GM12874 (cell line): ENCODE measurements at regions not wholly inside any gene's neighbourhood (a gene's known extent, or its start where the extent isn't known, plus 50 kb on each side); places are given as distances from the start of the nearest gene placed in this dataset.

Source experiments
- TF ChIP-seq, protein P1 (sequence below): IDR thresholded peaks from 2 replicates; pipeline ENCODE4 v1.5.1; 2011; ENCODE audit warnings: low read depth, mild to moderate bottlenecking, control low read depth, low read length, moderate library complexity; ENCODE audit not compliant: insufficient read depth

DNA sequence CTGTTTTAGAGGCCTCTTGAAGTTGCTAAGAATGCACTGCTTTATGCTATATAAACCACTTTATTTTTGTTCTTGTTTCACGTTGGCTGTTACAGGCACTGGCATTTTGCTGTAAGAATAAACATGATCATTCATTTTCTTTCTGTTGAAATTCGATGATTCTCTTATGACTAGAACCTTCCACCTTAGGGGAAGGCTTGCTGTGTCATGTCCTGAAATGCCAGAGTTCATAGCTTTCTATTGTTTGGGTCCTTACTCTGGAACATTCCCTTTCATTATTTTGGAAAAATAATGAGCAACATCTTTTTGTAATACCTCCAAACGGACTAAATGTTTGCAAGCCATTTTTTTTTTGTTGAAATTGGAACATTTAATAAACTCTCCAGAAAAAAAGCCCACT is 495.1 kb upstream of the POT1 start:
- TF ChIP-seq, protein P1, sequence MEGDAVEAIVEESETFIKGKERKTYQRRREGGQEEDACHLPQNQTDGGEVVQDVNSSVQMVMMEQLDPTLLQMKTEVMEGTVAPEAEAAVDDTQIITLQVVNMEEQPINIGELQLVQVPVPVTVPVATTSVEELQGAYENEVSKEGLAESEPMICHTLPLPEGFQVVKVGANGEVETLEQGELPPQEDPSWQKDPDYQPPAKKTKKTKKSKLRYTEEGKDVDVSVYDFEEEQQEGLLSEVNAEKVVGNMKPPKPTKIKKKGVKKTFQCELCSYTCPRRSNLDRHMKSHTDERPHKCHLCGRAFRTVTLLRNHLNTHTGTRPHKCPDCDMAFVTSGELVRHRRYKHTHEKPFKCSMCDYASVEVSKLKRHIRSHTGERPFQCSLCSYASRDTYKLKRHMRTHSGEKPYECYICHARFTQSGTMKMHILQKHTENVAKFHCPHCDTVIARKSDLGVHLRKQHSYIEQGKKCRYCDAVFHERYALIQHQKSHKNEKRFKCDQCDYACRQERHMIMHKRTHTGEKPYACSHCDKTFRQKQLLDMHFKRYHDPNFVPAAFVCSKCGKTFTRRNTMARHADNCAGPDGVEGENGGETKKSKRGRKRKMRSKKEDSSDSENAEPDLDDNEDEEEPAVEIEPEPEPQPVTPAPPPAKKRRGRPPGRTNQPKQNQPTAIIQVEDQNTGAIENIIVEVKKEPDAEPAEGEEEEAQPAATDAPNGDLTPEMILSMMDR, result no peak

DNA sequence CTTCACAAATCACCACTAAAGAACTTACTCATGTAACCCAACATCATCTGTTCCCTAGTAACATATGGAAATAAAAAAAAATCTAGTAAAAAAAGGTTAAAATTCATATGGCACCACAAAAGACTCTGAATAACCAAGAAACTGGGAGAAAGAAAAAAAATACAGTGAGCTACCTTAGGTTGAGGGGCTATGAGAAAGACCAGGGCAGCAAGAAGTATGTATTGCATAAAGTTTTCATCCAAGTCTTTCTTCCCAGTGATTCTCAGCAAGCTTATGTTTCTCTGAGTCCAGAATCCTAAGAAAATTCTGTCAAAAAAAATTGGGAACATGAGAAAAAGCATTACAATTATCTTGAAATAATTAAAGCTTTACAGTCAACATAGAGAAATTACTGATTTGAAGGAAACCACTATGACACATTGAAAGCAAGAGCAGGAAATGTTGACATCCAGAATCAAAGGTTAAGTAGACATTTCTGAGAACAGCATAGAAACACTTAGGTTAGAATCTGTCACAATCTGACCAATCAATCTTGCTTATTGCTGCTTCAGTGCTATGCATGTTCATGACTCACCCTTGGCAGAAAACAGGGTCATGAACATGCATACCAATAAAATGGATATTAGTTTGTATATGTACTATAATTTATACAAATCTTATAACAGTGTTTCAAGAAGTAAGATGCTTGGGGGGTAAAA is 494.0 kb upstream of the POT1 start:
- TF ChIP-seq, protein P1, result no peak

DNA sequence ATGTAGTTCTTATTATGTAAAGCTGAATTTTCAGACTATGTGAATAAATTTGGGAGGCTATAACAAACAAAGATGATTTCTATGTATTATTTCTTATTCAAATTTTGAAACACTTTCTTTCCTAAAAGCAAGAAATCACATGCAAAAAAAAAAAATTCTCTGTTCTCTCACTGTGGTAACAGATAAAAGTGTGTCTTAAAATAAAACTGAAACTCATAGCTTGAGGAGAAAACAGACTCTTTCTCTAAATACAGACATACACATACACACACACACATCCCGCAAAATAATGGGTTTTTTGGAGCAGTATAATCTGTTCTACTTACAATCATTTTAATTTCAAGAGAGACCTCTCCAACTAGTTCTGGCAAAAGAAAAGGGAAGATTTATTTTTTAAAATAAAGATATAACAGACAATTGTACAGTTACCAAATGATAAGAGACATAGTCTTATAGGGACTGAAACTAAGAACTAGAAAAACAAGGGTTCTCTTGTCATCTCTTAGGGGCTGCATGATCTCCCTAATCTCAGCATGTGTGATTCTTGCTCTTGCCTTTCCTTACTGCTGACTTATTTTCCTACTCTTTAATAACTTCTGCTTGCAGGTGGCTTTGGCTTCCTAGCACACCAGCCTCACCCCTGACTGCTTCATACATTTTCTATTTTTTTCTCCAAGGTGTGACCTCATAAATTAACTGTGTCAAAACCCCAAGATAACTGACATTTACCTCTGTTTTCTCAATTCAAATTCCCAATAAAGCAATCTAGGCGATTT is 483.5 kb upstream of the POT1 start:
- TF ChIP-seq, protein P1, result no peak

DNA sequence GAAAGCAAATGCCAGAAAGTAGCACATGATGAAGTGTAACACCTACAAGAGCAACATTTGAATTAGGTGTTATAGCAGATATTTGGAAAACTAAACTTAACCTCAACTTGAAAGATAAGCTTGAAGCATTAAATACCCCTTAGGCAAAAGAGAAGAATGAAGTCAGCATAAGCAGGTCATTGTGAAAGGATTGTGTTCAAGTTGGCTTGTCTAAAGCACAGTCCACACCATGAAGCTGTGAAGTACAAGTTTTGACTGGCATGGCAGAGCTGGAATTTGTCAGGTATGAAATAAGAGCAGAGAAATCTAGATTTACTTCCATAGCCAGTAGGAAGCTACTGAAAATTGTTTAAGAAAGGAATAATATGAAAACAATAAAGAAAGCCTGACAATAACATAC is 480.3 kb upstream of the POT1 start:
- TF ChIP-seq, protein P1, result no peak

DNA sequence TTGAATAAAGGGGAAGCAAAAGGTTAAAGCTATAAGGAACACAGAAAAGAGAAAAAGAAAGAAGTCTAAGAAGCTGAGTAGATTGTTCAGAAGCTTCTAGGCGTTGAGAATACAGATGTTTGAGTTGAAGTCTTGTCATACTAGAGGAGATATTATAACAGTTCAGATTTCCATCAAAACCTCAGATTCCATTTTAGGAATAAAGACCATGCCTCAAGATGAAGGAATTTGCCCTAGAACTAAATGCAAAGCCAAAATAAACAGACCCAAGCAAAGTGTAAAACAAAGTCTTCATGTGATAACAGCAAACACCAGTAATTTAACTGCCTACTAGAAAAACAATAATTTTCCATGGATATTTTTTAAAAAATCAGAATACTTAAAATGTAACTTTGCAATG is 476.5 kb upstream of the POT1 start:
- TF ChIP-seq, protein P1, result no peak

DNA sequence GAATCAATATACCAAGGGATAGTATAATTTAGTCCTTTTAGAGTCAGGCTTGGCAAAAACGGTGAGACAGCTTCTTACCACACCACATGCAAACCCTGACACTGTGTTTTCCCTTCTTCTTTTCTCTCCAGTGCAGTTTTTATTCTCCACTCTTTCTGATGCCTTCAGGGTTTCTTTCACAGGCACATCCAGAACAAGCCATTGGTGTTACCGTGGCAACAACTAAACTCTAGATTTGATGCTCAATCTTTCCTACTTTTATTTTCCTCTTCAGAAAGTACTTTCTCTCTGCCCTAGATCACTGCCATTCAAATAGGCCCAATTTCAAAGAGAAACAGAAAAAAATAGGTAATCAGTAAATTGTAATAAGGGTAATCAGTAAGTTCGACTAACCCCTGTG is 469.8 kb upstream of the POT1 start:
- TF ChIP-seq, protein P1, result no peak

DNA sequence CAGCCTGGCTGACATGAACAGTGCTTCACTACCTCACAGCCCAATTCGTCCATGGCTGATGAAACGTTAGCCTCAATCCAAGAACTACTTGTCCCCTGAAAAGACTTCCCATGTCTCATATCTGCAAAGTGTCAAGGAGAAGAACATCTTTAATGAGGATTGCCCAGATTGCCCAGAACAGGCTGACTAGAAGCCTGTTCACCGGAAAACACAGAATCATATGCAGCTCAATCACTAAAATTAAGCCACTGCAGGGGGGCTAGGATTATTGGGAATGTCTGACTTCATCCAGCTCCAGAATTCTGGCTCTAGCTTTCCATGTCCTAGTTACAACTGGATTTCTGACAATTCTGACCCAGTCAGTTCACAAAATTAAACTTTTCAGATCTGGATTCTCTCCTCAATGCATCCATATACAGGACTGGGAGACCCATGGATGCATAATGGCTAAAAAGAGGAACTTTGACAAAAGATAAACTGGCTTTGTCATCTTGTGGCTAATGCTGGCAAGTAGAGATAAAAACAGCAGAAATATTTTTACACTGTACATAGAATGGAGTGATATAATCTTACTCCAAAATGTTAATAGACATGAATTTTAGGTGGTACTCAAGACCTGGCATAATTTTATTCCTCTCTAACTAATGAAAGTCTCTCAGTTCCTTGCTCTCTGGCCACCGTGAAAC is 467.0 kb upstream of the POT1 start:
- TF ChIP-seq, protein P1, result no peak
